Uterus (tissue), 2 donors: ENCODE measurements at regions not wholly inside any gene's neighbourhood (a gene's known extent, or its start where the extent isn't known, plus 50 kb on each side); places are given as distances from the start of the nearest gene placed in this dataset.

Source experiments
- CTCF ChIP-seq, 4 experiments: fragments of 200-600 bp in 2 of 4; fragments of 450-650 bp in 2 of 4; sonication (generic) in 2 of 4; IDR thresholded peaks; one replicate each; pipeline ENCODE4 v1.5.1; 2016 to 2019; ENCODE audit warnings: antibody characterized with exemption in 4 of 4, mild to moderate bottlenecking in 2 of 4, moderate library complexity in 1 of 4
- POLR2A ChIP-seq, 2 donors: fragments of 450-650 bp; IDR thresholded peaks; one replicate each; pipeline ENCODE4 v1.6.1; 2016; ENCODE audit warnings: antibody characterized with exemption in 2 of 2, mild to moderate bottlenecking in 1 of 2, moderate library complexity in 1 of 2

DNA sequence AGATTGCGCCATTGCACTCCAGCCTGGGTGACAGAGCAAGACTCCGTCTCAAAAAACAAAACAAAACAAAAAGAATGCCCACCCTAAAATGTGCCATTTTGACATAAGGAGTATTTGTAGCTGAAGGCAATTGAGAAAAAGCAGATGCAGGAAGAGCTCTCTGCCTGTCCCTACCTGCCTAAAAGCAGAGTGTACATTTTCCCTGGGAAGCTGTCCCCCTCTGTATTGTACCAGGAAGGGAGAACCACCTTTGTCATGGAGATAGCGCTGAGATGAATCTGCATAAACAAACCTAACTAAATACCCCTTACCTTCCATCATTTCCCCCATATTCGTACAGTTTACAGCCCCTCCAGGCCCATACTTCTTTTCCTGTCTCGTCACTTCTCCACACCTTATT lies 94.4 kb upstream of the SLC45A1 start:
- no peak for TF ChIP-seq CTCF (IDR thresholded peaks at IDR 0.05)
- no peak for TF ChIP-seq POLR2A (IDR thresholded peaks at IDR 0.05)
